HUDEP-2 (cell line): ENCODE measurements at regions not wholly inside any gene's neighbourhood (a gene's known extent, or its start where the extent isn't known, plus 50 kb on each side); places are given as distances from the start of the nearest gene placed in this dataset.

Source experiments
- DNase-seq, 76 experiments: peaks; one replicate each; lab custom pipeline; 2025; ENCODE audit not compliant: unreplicated experiment in 76 of 76; lab: John Stamatoyannopoulos, UW

DNA sequence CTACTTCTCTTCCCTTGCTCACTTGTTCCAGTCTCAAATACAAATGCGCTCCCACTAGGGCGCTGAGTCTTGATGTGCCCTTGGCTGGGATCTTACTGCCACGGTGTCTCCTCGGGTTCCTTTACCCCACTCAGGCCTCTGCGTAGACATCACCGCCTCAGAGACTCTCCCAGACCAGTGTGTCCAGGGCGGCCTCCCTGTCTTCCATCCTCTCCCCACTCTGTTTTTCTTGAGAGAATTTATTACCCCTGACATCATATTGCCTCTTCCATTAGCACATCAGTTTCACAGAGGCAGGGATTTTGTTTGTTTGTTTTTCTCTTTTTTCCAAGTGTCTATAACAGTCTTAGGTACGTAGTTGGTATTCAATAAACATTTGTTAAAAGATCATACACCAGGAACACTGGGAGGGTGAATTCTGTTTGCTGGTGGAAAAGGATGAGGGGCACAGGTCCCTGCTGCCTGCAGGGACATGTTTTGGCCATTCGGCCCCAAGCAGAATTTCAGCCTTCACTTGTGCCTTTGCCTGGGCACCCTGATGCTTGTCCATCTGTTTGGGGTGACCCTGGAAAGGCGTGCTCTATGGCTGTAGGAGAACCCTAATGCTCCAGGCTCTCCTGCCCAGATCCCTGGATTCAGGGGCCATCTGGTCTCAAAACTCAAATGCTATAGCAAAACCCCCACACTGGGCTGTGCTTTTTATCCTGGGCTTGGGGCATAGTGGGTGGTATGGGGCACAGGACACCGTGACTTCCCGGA is 55.0 kb downstream of the RPL37A start:
- no peak for DNase-seq

DNA sequence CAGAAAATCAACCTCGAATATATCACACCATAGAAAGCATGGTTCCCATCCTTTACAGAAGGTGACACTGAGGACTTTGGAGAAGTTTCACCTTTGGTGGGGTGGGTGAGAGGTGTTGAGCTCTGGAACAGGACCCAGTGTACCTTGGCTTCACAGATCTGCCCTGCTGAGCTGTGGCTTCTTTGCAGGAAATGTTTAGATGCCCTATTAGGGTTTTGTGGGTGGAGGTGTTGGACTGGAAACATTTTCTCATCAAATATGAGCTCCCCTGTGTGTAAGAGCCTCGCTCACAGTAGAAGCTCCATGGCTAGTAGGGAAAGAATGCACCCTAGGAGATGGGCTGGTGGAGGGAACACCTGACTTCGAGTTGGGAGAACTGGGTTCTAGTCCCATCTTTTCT is 55.6 kb downstream of the RPL37A start:
- no peak for DNase-seq

DNA sequence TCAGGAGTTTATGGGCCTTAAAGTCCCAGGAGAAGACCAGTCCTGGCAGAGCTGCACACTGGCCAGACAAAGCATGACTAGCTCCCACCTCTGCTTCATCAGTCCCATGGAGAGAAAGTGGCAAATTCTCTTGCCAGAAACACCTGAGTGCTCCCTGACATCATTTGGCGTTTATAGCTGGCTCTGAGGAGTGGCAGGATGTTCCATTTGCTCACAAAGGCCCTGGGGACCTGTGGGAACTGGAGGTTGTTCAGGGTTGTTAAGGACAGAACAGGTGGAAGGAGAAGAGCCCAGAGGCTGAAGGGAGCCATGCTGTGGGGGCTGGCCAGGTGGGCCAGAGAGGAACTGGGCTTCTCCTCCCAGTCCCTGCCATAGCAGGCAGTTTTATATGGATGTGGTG is 56.1 kb downstream of the RPL37A start:
- no peak for DNase-seq

DNA sequence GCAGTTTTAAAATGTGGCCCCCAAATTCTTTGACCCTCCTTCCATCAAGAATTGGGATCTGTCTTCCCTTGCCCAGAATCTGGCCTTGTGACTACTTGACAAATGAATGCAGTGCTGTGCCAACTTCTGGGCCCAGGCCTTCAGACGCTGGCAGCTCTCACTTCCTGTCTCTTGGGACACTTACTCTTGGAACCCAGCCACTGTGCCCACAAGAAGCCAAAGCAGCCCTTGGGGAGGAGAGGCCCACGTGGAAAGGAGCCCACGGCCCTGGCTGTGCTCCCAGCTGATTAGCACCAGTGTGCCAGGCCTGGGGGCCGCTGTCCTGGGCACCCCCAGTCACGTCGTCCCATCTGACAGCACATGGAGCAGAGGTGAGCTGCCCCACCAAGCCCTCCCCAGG is 56.6 kb downstream of the RPL37A start:
- DNase-seq: peak in 4 of 76 experiments; percentile 2 to 8 (median 7)

DNA sequence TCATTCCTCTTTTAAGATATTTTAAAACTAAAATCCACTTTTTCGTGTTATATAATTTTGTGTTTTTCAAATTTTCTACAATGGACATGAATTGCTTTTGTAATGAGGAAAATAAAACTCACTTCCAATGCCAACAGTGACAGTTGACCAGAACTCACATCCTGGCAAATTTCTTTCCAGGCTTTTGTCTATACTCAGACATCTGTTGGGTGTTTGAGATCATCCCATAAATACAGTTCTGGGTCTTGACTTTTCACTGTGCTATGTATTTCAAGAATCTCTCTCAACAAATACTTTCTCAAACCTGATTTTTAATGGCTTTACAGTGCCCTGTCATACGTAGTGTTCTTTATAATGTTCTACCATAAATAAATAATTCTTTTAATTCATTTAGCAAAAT is 57.6 kb downstream of the RPL37A start:
- DNase-seq: no peak

DNA sequence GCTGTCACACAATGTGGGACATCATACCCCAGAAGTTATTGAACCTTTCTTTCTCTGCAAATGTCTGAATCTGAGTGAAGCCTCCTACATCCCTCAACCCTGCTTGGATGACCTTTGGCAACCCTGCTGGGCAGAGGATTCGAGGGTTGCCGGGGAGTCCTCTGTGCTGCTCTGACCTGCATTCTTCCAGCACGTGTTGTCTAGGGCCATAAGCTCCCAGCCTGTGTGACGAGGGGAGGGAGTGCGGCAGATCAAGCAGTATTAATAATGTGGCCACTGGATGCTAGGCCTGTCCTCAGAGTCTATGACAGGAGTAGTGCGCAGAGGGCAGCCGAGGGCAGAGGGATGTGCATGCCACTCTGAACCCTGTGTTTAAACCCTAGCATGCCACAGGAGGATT is 58.8 kb downstream of the RPL37A start:
- no peak for DNase-seq

DNA sequence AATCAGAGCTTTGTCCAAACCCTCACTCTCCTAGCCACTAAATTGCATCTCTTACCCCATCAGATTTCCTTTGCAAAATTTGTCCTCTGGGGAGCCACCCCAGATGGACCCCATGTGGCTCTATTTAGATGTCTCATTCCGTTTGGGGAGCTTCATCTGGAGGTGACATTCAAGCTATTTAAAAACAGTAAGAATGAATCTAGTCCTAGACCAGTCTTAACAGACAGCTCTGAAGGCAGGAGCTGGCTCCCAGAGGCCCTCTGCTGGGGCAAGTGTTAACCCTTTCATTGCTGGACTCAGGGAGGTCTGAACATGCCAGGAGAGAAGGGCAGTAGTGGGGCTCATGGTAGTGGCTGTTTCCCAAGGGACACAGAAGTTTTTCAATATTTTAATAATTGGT is 59.2 kb downstream of the RPL37A start:
- DNase-seq: no peak

DNA sequence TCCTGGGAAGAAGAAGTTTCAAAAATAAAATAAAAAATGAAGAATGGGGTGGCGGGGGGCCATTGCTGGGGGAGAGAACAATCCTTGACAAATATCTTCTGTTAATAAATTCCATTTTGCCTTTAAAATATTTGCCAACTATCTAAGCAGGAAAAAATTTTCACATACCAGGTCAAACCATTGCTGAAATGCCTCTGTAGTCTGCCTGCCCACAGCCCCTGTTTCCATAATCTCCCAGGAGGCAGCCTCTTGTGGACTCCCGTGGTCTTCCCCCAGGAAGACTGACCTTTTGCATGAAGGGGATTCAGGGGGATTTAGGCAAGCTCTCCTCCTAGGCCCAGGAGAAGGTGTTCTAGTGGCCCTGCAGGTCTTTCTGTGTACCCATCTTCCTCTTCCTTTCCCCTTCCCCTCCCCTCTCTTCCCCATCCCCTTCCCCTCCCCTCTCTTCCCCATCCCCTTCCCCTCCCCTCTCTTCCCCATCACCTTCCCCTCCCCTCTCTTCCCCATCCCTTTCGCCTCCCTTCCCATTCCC is 61.0 kb downstream of the RPL37A start:
- DNase-seq: no peak

DNA sequence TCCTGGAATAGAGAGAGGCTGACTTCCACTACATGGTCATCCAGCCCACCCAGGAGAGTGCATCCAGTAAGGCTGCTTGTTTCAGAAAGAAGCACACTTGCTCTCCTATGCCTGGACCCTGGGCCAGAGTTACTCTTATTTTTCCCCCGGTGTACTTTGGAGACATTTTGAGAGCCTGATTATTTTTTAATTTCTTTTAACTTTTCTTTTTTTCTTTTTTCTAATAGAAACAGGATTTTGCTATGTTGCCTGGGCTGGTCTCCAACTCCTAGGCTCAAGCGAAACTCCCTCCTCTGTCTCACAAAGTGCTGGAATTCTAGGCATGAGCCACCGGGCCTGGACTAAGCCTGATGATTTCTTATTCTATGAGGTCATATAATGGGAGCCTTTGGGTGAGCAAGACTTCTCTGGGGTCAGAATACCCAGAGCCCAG is 62.2 kb downstream of the RPL37A start:
- DNase-seq: no peak

DNA sequence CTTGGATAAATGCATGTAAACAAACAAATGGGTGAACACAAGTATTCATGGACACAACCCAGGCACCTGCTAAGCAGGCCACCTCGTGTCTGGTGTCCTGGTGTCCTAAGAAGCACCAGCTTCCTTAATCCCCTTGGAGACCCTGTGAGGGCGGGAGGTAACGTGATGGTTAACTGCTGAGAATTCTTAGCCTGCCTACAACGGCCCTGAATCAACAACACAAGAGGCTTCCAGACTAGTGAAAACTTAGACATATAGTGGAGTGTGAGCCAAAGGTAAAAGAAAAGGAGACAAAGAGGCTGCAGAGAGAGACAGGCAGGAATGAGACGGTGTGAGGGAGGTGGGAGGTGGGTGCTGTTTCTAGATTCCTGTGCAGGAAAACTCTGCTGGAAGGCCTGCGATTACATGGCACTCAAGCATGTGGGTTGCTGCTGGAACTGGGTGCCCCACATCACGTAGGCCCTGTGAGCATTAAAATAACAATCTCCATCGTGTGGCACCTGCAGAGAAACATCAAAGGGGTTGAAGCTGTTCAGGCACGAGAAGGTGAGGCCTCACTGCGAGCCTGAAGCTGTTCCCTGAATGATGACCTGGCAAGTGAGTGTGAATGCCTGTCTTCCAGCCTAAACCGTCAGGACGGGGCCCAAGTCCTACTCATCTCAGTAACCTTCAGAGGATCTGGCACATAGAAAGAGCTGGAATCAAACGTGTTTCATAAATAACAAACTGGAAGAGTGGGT is 64.2 kb downstream of the RPL37A start:
- DNase-seq: no peak

DNA sequence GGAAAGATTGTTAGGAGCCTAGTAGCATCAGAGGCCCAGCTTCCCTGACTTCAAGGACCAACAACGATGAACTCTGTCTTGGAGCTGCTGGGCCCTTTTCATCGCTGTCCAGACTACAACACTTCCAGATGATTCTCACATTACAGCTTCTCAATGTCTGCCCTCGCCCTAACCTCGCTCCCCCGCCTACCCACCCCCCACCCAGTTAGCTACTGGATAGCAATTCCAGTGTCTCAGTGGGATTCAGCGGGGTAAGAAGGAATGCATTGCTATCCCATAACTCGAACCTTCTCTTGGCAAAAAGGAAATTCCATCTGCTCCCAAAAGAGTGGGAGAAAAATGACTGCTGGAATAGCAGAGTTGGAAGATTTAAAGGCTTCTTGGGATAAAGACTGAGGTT is 65.0 kb downstream of the RPL37A start:
- no peak for DNase-seq

DNA sequence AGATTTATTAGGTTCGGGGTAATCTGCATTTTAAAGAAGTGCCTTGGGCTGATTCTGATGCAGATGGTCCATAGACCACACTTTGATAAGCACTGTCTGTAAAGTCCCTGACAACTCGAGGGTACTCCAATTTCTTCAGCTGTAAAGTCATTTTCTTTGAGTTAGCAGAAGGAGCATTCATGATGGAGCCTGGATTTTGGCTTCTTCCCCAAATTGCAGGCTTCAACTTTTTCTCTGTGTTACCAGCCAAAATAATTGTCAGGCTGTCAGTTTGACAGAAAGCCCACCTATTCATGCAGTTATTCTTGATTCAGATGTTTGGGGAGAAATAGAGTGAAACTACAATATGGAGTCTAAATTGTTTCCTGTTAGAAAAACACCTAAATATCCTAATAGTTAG is 66.0 kb downstream of the RPL37A start:
- DNase-seq: no peak

DNA sequence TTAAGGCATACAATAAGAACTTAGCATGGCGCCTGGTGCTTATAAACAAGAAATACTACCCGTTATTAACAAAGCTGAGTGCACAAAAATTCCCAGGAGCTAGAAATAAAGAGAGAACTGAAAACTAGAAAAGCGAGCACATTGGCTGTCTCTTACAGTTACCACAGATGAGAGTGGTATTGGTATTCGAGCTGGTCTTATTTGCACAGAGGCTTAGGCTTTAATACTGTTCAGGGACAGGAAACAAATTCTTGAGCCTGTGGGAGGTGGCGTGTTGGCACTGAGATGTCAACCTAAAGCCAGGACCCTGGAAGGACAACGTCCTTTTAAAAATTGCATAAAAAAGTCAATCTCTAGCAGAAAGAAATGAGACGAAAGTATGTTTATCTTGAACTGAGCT is 67.3 kb upstream of the IGFBP2 start:
- DNase-seq: no peak

DNA sequence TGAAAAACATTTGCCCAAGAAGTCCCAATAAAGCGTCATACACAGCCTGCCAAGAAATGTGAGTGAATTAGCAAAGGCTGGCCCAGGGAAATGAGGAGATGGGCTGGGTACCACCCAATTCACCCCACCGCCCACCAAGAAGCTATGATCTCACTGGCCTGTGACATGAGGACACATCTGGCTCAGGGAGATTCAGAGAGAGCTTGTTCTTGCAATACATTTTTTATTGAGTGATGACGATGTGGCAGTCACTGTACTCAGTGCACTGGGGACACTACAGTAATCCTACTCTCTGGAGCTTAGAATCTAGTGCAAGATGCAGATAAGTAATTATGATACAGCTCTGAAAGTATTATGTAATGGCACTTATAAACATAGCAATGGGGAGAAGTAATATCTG is 64.6 kb upstream of the IGFBP2 start:
- no peak for DNase-seq

DNA sequence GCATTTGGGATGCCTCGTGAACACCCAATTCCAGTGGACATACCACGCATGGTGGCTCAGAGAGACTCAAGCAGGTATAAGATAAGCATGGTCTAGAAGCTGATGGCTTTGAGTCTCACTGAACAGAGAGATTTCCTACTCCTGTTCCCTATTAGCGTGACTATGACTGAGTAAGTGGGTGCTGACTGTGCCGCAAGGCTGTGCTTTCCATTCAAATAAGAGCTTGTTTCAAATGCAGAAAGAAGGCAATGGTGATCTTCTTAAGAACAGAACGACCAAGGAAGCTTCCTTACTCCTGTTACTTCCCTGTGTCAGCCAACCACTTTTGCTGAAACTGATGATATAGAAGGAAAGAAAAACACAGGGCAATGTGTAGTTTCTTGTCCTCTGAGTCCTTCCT is 63.5 kb upstream of the IGFBP2 start:
- no peak for DNase-seq

DNA sequence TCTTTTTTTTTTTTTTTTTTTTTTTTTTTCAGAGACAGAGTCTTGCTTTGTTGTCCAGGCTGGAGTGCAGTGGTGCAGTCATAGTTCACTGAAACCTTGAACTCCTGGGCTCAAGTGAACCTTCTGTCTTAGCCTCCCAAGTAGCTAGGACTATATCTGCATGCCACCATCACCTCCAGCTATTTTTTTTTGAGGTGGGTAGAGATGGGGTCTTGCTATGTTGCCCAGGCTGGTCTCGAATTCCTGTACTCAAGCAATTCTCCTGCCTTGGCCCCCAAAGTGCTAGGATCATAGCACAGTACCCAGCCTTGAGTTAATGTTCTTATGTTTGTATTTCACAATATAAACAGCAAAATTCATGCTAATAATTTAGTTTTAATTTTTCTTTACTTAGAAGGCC is 62.9 kb upstream of the IGFBP2 start:
- no peak for DNase-seq

DNA sequence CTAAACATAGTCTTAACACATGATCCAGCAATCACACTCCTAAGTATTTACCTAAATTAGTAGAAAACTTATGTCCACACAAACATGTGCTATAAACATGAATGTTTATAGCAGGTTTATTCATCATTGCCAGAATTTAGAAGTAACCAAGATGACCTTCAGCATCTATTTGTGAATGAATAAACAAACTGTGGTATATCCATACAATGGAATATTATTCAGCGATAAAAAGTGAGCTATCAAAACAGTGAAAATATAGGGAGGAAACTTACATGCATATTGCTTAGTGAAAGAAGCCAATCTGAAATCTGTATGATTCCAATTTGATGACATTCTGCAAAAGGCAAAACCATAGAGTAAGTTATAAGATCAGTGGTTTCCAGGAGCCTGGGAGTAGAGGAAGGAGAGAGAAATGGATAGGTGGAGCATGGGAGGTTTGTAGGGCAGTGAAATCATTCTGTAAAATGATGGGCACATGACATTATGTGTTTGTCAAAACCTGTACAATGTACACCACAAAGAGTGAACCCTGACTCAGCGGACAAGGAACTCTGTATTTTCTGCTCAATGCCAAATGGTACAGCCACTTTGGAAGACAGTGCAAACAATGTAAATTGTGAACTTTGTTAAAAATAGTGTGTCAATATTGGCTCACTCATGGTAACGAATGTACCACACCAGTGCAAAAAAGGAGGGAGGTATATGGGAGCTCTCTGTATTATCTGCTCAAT is 61.9 kb upstream of the IGFBP2 start:
- DNase-seq: no peak

DNA sequence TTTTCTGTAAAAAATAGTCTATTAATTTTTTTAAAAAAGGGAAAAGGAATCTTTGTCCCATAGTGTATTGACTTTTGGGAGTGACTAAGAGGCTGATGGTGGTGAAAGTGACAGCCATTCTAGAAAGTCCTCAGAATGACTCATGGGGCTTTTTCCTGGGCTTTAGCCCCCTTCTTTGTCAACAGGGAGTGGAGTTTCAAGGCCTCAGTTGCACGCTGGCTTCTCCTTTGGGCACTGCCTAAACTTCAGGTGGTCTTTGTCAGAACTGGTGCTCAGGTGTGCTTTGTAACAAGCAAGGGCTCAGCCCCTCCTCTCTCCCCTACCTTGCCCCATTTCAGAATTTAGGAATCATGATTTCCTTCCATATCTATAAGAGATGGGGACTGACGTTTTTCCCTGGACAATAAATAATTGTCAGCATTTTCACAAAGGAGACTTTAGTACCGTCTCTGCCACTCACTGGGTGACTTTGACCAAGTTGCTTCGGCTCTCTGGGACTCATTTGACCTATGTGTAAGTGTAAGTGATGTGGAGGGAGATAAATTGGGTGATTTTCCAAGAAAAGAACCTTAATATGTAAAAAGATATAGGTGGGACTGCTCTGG is 61.2 kb upstream of the IGFBP2 start:
- no peak for DNase-seq

DNA sequence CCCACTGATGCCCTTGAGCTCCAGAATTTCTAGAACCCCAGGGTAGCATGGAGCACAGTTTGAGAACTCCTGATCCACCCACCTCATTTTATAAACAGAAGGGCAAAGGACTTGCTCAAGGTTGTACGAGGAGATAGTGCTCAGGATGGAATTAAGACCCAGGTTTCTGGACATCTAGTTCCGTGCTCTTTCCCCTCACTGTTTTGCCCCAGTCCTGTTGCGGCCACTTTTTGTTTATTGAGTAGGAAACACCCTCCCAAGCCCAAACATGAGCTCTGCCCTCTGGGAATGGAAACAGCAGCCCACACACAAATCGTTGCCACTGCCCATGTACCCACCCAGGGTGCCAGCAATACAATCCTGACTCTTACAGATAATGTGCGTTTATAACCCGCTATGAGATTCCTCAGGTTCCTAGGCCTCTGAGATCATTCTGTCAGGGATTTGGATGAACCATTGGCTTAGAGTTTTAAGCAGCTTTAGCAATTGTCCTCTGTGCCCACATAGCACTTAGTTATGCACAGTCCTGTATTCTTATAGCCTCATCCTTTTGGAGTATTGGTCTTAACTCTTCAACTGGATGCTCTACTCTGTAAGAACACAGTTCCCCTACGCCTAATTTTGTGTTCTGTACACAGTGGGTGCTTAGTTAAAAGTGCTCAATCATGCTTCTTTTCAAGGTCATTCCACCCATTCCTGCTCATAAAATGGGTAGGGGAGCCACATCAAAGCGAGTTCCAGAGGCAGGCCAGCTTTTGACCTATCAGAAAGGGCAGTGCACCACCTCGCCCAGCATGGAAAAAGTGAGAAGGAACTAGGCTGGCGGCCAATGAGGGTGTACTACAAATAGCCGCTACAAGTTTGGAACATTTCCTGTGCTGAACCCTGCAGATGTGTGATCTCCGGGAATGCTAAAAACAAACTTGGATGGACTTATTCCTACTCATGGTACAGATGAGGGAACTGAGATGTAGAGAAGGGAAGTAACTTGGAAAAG is 60.3 kb upstream of the IGFBP2 start:
- DNase-seq: peak in 6 of 76 experiments; percentile 8 to 47 (median 14)

DNA sequence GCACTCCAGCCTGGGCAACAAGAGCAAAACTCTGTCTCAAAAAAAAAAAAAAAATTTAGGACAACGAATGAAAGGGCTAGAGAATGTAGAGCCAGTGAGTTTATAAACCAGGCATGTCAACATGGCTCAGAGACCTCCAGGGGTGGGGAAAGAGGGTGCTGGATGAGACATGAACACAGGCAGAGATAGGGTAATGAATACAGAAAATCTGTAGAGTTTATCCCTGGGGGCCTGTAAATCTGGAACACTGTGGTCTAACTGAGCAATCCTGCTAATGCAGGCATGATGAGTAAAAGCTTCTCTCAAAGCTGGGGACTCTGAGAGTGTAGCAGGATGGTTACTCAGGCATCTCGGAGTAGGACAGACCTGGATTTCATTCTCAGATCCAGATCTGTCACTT is 59.2 kb upstream of the IGFBP2 start:
- DNase-seq: no peak
